TTC549 (cell line): ENCODE measurements at regions not wholly inside any gene's neighbourhood (a gene's known extent, or its start where the extent isn't known, plus 50 kb on each side); places are given as distances from the start of the nearest gene placed in this dataset.

Experiments
- FAIRE-seq: peaks from 2 replicates; lab custom pipeline; 2012; peaks lifted over from hg19 to GRCh38; lab: Jason Lieb, UNC

- FAIRE-seq = no peak
These were observed 1237.6 kb downstream of the EFNB2 start for GRCh38 chr13:105297839-105298238.

- FAIRE-seq = no peak
These were observed 1243.5 kb downstream of the EFNB2 start for GRCh38 chr13:105291987-105292386.

GRCh38 chr13:105290596-105290995 lies 1244.9 kb downstream of the EFNB2 start:
- FAIRE-seq = no peak

- FAIRE-seq = no peak
These were observed 1249.9 kb downstream of the EFNB2 start for GRCh38 chr13:105285526-105285925.

- FAIRE-seq = no peak
These were observed 1252.8 kb downstream of the EFNB2 start for GRCh38 chr13:105282406-105283285.

GRCh38 chr13:105278943-105279381 lies 1256.5 kb downstream of the EFNB2 start:
- no peak for FAIRE-seq

- FAIRE-seq = no peak
These were observed 1258.9 kb downstream of the EFNB2 start for GRCh38 chr13:105276571-105276970.

- no peak for FAIRE-seq
These were observed 1261.7 kb downstream of the EFNB2 start for GRCh38 chr13:105273665-105274222.

- FAIRE-seq = no peak
These were observed 1262.5 kb downstream of the EFNB2 start for GRCh38 chr13:105272660-105273631.

GRCh38 chr13:105266615-105267014 lies 1268.8 kb downstream of the EFNB2 start:
- no peak for FAIRE-seq

GRCh38 chr13:105262579-105262978 lies 1272.9 kb downstream of the EFNB2 start:
- FAIRE-seq = no peak

- FAIRE-seq = no peak
These were observed 1276.0 kb downstream of the EFNB2 start for GRCh38 chr13:105259426-105259825.

- no peak for FAIRE-seq
These were observed 1280.0 kb downstream of the EFNB2 start for GRCh38 chr13:105255472-105255871.

GRCh38 chr13:105251293-105251692 lies 1284.2 kb downstream of the EFNB2 start:
- no peak for FAIRE-seq

GRCh38 chr13:105247830-105248229 lies 1287.6 kb downstream of the EFNB2 start:
- no peak for FAIRE-seq

GRCh38 chr13:105240371-105240770 lies 1295.1 kb downstream of the EFNB2 start:
- no peak for FAIRE-seq

GRCh38 chr13:105232439-105232838 lies 1303.0 kb downstream of the EFNB2 start:
- no peak for FAIRE-seq

- FAIRE-seq = no peak
These were observed 1303.5 kb downstream of the EFNB2 start for GRCh38 chr13:105232006-105232405.

GRCh38 chr13:105231579-105231978 lies 1303.9 kb downstream of the EFNB2 start:
- no peak for FAIRE-seq

GRCh38 chr13:105220881-105221280 lies 1314.6 kb downstream of the EFNB2 start:
- no peak for FAIRE-seq

- FAIRE-seq = no peak
These were observed 1315.4 kb downstream of the EFNB2 start for GRCh38 chr13:105220063-105220462.

GRCh38 chr13:105219651-105220050 lies 1315.8 kb downstream of the EFNB2 start:
- no peak for FAIRE-seq

- FAIRE-seq = no peak
These were observed 1322.0 kb downstream of the EFNB2 start for GRCh38 chr13:105213512-105213911.
